ENCODE measurements at regions not wholly inside any gene's neighbourhood (a gene's known extent, or its start where the extent isn't known, plus 50 kb on each side); places are given as distances from the start of the nearest gene placed in this dataset.
"Not testable (repeated sequence)": the region's sequence is repeated elsewhere in the genome, so short reads cannot be mapped to it uniquely, and the experiment has no call there.

- 100% methylated on average over 1 of the region's 3 CpGs for WGBS (ENCODE audit: insufficient coverage, insufficient read length)
- Histone ChIP-seq H3K27me3 (ENCODE audit: control insufficient read depth, insufficient read depth, low read length) (no peaks in the 10 kb centered on the region), H3K4me1 (ENCODE audit: control insufficient read depth, insufficient read depth, low read length) (no peaks in the 10 kb centered on the region)
Observed at GRCh38 chr4:159864337-159864736, 761.5 kb downstream of the RAPGEF2 start.

DNA sequence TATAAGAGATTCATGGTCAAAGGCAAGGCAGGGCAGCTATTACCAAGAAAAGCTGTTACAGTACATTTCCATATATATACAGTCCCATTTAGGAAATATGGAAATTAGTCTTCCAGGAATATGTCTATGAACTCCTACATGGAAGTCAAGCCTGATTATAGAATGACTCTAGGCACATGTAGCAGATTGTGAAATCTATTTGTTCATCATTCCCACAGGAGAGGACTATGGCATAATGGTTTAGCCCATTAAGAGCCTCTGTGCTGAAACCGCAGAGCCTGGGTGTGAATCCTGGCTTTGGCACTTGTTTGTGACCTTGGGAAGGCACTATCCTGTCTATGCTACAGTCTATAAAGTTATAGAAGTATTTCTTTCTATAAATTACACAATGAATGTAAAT, 764.8 kb downstream of the RAPGEF2 start:
- WGBS (ENCODE audit: insufficient coverage, insufficient read length): no CpG with 5 or more reads among the region's 1 CpG
- Histone ChIP-seq H3K4me3 (ENCODE audit: low read length) (no peak overlapping the region), H3K4me1 (ENCODE audit: control insufficient read depth, insufficient read depth, low read length) (no peaks in the 10 kb centered on the region), H3K27me3 (ENCODE audit: control insufficient read depth, insufficient read depth, low read length) (no peaks in the 10 kb centered on the region), H3K9me3 (ENCODE audit: control insufficient read depth, insufficient read depth, low read length) (no peaks in the 10 kb centered on the region), H3K27ac (ENCODE audit: low read length) (no peak overlapping the region), H3K36me3 (ENCODE audit: control insufficient read depth, insufficient read depth, low read length) (no peaks in the 10 kb centered on the region)
- no peak for DNase-seq (ENCODE audit: low read depth, low spot score)

More at GRCh38 chr4:159864337-159864736, 761.5 kb downstream of the RAPGEF2 start:
- no peaks in the 10 kb centered on the region for H3K36me3 ChIP-seq (ENCODE audit: control insufficient read depth, insufficient read depth, low read length)
- H3K9me3 ChIP-seq (ENCODE audit: control insufficient read depth, insufficient read depth, low read length): no peaks in the 10 kb centered on the region
- no peak overlapping the region for H3K27ac ChIP-seq (ENCODE audit: low read length)
- H3K4me3 ChIP-seq (ENCODE audit: low read length): no peak overlapping the region
- no peak for DNase-seq (ENCODE audit: low read depth, low spot score)

DNA sequence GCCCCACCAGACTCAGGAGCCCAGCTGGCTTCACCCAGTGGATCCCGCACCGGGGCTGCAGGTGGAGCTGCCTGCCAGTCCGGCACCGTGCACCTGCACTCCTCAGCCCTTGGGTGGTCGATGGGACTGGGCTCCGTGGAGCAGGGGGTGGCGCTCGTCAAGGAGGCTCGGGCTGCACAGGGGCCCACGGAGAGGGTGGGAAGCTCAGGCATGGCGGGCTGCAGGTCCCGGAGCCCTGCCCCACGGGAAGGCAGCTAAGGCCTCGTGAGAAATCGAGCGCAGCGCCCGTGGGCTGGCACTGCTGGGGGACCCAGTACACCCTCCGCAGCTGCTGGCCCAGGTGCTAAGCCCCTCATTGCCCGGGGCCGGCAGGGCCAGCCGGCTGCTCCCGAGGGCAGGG, 766.1 kb downstream of the RAPGEF2 start:
- H3K36me3 ChIP-seq (ENCODE audit: control insufficient read depth, insufficient read depth, low read length); H3K4me1 ChIP-seq (ENCODE audit: control insufficient read depth, insufficient read depth, low read length); H3K27me3 ChIP-seq (ENCODE audit: control insufficient read depth, insufficient read depth, low read length); H3K27ac ChIP-seq (ENCODE audit: low read length); H3K4me3 ChIP-seq (ENCODE audit: low read length); H3K9me3 ChIP-seq (ENCODE audit: control insufficient read depth, insufficient read depth, low read length); DNase-seq (ENCODE audit: low read depth, low spot score): not testable (repeated sequence)
- no CpG with 5 or more reads among the region's 23 CpGs for WGBS (ENCODE audit: insufficient coverage, insufficient read length)

GRCh38 chr4:159871141-159871540, 768.3 kb downstream of the RAPGEF2 start:
- WGBS (ENCODE audit: insufficient coverage, insufficient read length): no CpG with 5 or more reads among the region's 1 CpG
- H3K27me3 ChIP-seq (ENCODE audit: control insufficient read depth, insufficient read depth, low read length): no peaks in the 10 kb centered on the region
- H3K4me1 ChIP-seq (ENCODE audit: control insufficient read depth, insufficient read depth, low read length): no peaks in the 10 kb centered on the region
- H3K4me3 ChIP-seq (ENCODE audit: low read length): no peak overlapping the region
- no peaks in the 10 kb centered on the region for H3K9me3 ChIP-seq (ENCODE audit: control insufficient read depth, insufficient read depth, low read length)
- H3K27ac ChIP-seq (ENCODE audit: low read length): no peak overlapping the region
- DNase-seq (ENCODE audit: low read depth, low spot score): no peak
- H3K36me3 ChIP-seq (ENCODE audit: control insufficient read depth, insufficient read depth, low read length): no peaks in the 10 kb centered on the region

DNA sequence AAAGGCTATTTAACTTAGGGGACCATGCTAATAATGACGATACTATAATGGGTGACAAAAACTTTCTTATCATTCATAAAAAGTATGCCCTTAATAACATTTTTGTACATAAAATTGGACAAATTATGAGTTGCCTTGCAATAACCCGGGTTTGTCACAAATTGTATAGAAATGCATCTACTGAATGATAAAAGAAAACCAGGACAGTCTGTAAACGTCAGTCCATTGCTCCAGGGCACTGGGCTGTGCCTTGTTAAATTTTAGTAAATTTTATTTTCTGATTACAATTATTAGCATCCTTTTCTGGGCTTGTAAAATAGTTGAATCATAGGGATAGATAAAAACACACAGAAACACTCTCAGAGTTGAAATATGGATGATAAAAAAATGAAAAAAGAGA, 778.3 kb downstream of the RAPGEF2 start:
- Histone ChIP-seq H3K4me1 (ENCODE audit: control insufficient read depth, insufficient read depth, low read length) (no peaks in the 10 kb centered on the region), H3K27me3 (ENCODE audit: control insufficient read depth, insufficient read depth, low read length) (no peaks in the 10 kb centered on the region), H3K9me3 (ENCODE audit: control insufficient read depth, insufficient read depth, low read length) (no peaks in the 10 kb centered on the region), H3K4me3 (ENCODE audit: low read length) (no peak overlapping the region), H3K36me3 (ENCODE audit: control insufficient read depth, insufficient read depth, low read length) (no peaks in the 10 kb centered on the region), H3K27ac (ENCODE audit: low read length) (no peak overlapping the region)
- WGBS (ENCODE audit: insufficient coverage, insufficient read length): no CpG with 5 or more reads among the region's 3 CpGs
- no peak for DNase-seq (ENCODE audit: low read depth, low spot score)

- Histone ChIP-seq H3K4me3 (ENCODE audit: low read length) (no peak overlapping the region), H3K27ac (ENCODE audit: low read length) (no peak overlapping the region), H3K36me3 (ENCODE audit: control insufficient read depth, insufficient read depth, low read length) (no peaks in the 10 kb centered on the region), H3K9me3 (ENCODE audit: control insufficient read depth, insufficient read depth, low read length) (no peaks in the 10 kb centered on the region), H3K4me1 (ENCODE audit: control insufficient read depth, insufficient read depth, low read length) (no peaks in the 10 kb centered on the region), H3K27me3 (ENCODE audit: control insufficient read depth, insufficient read depth, low read length) (no peaks in the 10 kb centered on the region)
- DNase-seq (ENCODE audit: low read depth, low spot score): no peak
- WGBS (ENCODE audit: insufficient coverage, insufficient read length): no CpG with 5 or more reads among the region's 4 CpGs
Observed at GRCh38 chr4:159884989-159885388, 782.1 kb downstream of the RAPGEF2 start.

DNA sequence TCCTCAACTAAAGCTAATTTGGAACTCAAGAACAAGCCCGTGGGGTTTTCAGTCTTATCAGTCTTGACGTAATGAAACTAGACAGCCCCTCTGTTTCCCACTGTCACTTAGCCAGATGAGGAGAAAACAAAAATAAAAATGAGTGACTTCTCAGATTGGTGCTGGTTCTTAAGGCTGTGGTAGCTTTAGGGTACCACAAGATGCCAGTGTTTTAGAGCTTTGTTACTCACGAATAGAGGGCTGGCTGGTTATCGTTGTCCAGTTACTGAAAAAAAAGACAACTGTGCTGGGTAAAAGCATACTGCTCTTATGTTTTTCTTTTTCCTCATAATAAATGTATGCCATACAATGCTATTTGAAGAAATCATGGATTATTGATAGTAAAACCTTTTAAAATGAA, 796.7 kb downstream of the RAPGEF2 start:
- WGBS (ENCODE audit: insufficient coverage, insufficient read length): no CpG with 5 or more reads among the region's 4 CpGs
- no peak for DNase-seq (ENCODE audit: low read depth, low spot score)
- H3K27me3 ChIP-seq (ENCODE audit: control insufficient read depth, insufficient read depth, low read length): no peaks in the 10 kb centered on the region; the same call in 1 of the 2 replicates
- no peak overlapping the region for H3K4me3 ChIP-seq (ENCODE audit: low read length)
- H3K36me3 ChIP-seq (ENCODE audit: control insufficient read depth, insufficient read depth, low read length): no peaks in the 10 kb centered on the region
- H3K27ac ChIP-seq (ENCODE audit: low read length): no peak overlapping the region
- no peaks in the 10 kb centered on the region for H3K9me3 ChIP-seq (ENCODE audit: control insufficient read depth, insufficient read depth, low read length)
- no peaks in the 10 kb centered on the region for H3K4me1 ChIP-seq (ENCODE audit: control insufficient read depth, insufficient read depth, low read length)

- no peak for DNase-seq (ENCODE audit: low read depth, low spot score)
- Histone ChIP-seq H3K27me3 (ENCODE audit: control insufficient read depth, insufficient read depth, low read length) (no peaks in the 10 kb centered on the region; the same call in 1 of the 2 replicates), H3K27ac (ENCODE audit: low read length) (no peak overlapping the region), H3K4me3 (ENCODE audit: low read length) (no peak overlapping the region), H3K9me3 (ENCODE audit: control insufficient read depth, insufficient read depth, low read length) (no peaks in the 10 kb centered on the region), H3K36me3 (ENCODE audit: control insufficient read depth, insufficient read depth, low read length) (no peaks in the 10 kb centered on the region), H3K4me1 (ENCODE audit: control insufficient read depth, insufficient read depth, low read length) (no peaks in the 10 kb centered on the region)
- WGBS (ENCODE audit: insufficient coverage, insufficient read length): no CpG with 5 or more reads among the region's 1 CpG
Observed at GRCh38 chr4:159900562-159900961, 797.7 kb downstream of the RAPGEF2 start.

GRCh38 chr4:159902648-159903047, 799.8 kb downstream of the RAPGEF2 start:
- no CpG with 5 or more reads among the region's 1 CpG for WGBS (ENCODE audit: insufficient coverage, insufficient read length)
- Histone ChIP-seq H3K4me3 (ENCODE audit: low read length) (no peak overlapping the region), H3K27ac (ENCODE audit: low read length) (no peak overlapping the region), H3K4me1 (ENCODE audit: control insufficient read depth, insufficient read depth, low read length) (no peaks in the 10 kb centered on the region), H3K27me3 (ENCODE audit: control insufficient read depth, insufficient read depth, low read length) (no peaks in the 10 kb centered on the region; the same call in 1 of the 2 replicates), H3K36me3 (ENCODE audit: control insufficient read depth, insufficient read depth, low read length) (no peaks in the 10 kb centered on the region), H3K9me3 (ENCODE audit: control insufficient read depth, insufficient read depth, low read length) (no peaks in the 10 kb centered on the region)
- no peak for DNase-seq (ENCODE audit: low read depth, low spot score)

DNA sequence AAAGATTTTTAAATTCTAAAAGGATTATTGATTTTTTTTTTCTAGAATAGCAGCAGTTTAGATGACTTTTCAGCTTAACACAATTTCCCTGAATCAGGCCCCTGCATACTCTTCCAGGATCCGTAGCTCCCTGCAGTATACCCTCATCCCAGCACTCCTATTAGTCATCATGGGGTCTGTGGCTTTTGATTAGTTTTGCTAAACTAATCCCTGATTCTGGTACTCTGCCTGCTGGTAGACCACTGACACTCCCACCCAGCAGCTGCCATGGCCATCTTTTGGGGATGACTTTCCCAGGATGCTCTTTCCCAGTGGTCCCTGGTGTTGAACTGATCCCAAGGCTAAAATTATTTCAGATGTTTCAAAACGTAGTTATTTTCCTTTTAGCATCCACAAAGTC, 802.0 kb downstream of the RAPGEF2 start:
- Histone ChIP-seq H3K27me3 (ENCODE audit: control insufficient read depth, insufficient read depth, low read length) (no peaks in the 10 kb centered on the region; the same call in 1 of the 2 replicates), H3K4me3 (ENCODE audit: low read length) (no peak overlapping the region), H3K9me3 (ENCODE audit: control insufficient read depth, insufficient read depth, low read length) (no peaks in the 10 kb centered on the region), H3K4me1 (ENCODE audit: control insufficient read depth, insufficient read depth, low read length) (no peaks in the 10 kb centered on the region), H3K27ac (ENCODE audit: low read length) (no peak overlapping the region), H3K36me3 (ENCODE audit: control insufficient read depth, insufficient read depth, low read length) (no peaks in the 10 kb centered on the region)
- no peak for DNase-seq (ENCODE audit: low read depth, low spot score)
- no CpG with 5 or more reads among the region's 2 CpGs for WGBS (ENCODE audit: insufficient coverage, insufficient read length)

GRCh38 chr4:159906051-159906450, 803.2 kb downstream of the RAPGEF2 start:
- H3K27ac ChIP-seq (ENCODE audit: low read length): no peak overlapping the region
- H3K27me3 ChIP-seq (ENCODE audit: control insufficient read depth, insufficient read depth, low read length): no peaks in the 10 kb centered on the region; the same call in 1 of the 2 replicates
- no peak for DNase-seq (ENCODE audit: low read depth, low spot score)
- H3K9me3 ChIP-seq (ENCODE audit: control insufficient read depth, insufficient read depth, low read length): no peaks in the 10 kb centered on the region
- H3K4me3 ChIP-seq (ENCODE audit: low read length): no peak overlapping the region
- no peaks in the 10 kb centered on the region for H3K4me1 ChIP-seq (ENCODE audit: control insufficient read depth, insufficient read depth, low read length)
- H3K36me3 ChIP-seq (ENCODE audit: control insufficient read depth, insufficient read depth, low read length): no peaks in the 10 kb centered on the region

All from iPS DF 6.9 (cell line).